Stimulated activated CD8-positive, alpha-beta memory T cell treated with anti-CD3 and anti-CD28 coated beads, Interleukin-15, amount 100 ng/mL, for 24 hours (primary cell): ENCODE measurements at regions not wholly inside any gene's neighbourhood (a gene's known extent, or its start where the extent isn't known, plus 50 kb on each side); places are given as distances from the start of the nearest gene placed in this dataset.

Experiments used
- DNase-seq: peaks from one replicate; pipeline ENCODE4 v3.0.0-alpha.2; 2020; ENCODE audit warnings: low read depth

DNA sequence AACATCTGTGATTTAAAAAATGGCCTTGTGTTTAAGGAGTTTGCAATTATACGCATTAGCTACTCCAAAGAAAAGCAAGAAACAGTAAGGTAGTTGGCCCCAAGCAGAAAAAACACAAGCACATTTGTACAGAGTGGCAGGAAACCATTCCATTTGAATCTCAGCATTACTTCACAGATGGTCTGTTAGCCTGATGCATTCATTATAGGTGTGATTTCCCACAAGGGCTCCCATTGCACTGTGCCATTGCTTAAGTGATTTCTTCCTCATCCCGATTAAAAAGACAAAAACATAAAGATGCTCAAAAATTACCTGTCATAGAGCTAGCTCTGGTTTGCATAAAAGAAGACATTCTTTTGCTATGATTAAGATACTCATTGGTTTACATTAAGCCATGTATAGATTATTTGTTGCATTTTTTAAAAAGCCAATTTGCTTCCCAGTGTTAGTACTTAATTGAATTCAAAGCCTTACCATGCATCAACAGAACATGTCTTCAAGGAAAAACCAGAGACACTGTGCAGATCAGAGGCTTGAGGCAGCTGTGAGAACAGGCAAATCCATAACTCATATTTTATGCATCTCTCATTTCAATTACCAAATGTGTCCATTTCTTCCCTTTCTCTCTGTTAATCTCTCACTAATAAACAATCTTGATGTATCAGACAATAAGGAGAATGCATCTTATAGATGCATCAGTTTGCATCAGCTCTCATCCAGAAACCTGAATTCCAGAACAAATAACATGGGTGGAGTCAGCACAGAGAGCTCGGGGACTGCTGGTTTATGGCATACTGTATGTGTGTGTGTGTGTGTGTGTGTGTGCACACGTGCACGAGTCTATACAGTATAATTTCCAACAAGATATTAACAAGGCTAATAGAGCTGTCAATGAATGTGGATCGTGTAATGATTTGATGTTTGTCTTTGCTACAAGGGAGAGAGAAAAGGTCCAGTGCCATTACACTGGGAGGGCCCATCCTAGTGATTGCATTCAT is 558.6 kb upstream of the HS6ST1 start:
- no peak for DNase-seq

DNA sequence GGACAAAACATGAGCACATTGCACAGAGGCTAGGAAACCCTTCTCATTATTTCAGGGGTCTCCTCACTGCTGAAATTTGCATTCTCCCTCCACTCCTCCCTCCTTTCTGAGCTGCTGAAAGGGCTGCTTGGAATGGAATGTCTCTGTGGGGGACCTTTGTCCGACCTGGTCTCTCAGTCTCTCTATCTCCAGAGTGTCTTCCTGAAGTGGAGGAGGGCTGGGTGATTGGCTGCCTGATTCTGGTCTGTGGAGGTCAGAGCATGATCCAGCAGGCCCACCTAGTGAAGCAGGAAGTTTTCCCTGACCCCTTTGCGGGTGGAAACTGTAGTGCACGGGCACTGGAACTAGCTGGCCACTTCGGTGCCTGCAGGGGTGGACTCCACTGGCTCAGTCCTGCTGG is 560.5 kb upstream of the HS6ST1 start:
- DNase-seq: no peak

- no peak for DNase-seq
These were observed 576.2 kb upstream of the HS6ST1 start for GRCh38 chr2:128894896-128895295.

- DNase-seq: no peak
These were observed 583.1 kb upstream of the HS6ST1 start for GRCh38 chr2:128901572-128902391.

GRCh38 chr2:128903637-128904036 is 585.0 kb upstream of the HS6ST1 start:
- DNase-seq: no peak

GRCh38 chr2:128911276-128911675 is 592.6 kb upstream of the HS6ST1 start:
- no peak for DNase-seq

DNA sequence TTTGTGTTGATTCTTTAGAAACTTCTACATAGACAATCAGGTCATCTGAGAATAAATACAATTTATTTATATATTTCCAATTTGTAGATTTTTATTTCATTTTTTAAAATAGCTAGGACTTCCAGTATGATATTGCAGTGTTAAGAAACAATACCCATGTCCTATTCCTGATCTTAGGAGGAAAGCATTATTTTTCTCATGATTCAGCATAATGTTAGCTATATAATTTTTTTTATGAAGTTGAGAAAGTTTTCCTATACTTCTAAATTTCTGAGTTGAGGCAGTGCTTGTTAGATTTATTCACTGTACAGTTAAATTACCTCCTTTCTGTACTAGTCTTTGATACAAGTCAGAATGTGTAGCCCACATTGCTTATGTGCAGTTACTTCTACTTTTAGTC is 595.7 kb upstream of the HS6ST1 start:
- DNase-seq: no peak

DNA sequence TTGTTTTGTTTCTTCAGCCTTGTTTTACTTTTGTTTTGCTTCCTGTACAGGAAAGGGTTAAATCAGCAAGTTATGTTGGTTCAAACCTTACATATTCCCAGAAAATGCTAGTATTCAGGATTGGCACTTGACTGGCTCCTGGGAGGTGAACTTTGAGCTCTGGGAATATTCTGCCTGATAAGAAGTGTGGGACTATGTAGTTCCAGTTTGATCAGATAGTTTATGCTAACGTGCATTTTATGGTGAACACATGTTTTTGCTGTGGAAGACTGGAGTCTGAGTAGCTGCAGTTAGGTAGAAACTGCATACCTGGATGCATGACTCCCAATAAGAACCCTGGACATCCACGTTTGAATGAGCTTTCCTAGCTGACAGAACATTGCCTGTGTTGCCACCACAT is 603.1 kb upstream of the HS6ST1 start:
- DNase-seq: no peak

DNA sequence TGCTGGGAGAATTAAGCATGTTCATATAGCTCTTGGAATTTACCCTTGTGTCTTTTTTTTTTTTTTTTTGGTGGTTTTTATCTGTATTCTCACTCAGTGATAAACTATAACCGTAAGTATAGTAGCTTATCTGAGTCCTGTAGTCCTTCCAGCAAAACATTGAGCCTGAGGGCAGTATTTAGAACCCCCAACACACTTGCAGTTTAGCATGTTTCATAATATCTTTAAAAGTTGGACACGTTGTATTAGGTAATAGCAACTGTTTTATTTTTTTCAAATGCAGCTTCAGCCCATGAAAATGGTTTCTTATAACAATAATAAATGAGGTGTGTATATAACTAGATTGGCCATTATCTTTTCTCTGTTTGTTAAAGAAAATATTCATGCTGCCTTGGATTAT is 603.5 kb upstream of the HS6ST1 start:
- no peak for DNase-seq

- no peak for DNase-seq
These were observed 607.0 kb upstream of the HS6ST1 start for GRCh38 chr2:128925631-128926030.

GRCh38 chr2:128930101-128930500 is 611.4 kb upstream of the HS6ST1 start:
- DNase-seq: no peak

DNA sequence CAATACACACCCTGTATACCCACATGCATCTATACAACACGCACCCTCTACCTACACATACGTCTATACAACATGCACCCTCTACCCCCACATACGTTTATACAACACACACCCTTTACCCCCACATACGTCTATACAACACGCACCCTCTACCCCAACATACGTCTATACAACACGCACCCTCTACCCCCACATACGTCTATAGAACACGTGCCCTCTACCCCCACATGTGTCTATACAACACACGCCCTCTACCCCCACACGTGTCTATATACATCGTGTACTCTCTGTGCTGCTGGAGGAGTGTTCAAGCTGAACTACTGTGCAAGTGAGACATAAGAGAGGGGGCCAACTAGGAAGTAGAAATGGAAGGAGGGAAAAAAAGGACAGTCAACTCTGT is 621.7 kb upstream of the HS6ST1 start:
- DNase-seq: no peak

GRCh38 chr2:128941751-128942150 is 623.1 kb upstream of the HS6ST1 start:
- DNase-seq: no peak

- no peak for DNase-seq
These were observed 630.7 kb upstream of the HS6ST1 start for GRCh38 chr2:128949360-128949759.

- DNase-seq: no peak
These were observed 632.1 kb upstream of the HS6ST1 start for GRCh38 chr2:128950758-128951157.

DNA sequence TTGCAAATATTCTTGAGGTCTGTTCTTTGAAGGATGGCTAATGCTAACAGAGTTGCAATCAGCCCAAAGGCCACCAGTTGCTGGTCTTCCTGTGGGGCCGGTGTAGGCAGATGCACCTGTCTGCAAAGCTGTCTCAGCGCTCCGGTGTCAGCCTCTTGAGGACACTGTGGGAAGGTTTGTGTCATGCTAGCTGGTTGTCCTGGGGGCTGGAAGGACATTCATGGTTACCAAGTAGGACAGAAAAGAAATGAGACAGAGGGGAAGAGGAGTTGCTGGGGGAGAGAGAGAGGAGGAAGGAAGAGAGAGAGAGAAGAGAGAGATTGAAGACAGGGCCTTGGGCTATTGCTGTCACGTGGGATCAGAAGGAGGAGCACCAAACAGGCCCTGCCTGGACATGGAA is 639.6 kb upstream of the HS6ST1 start:
- DNase-seq: no peak

GRCh38 chr2:128967646-128968045 is 649.0 kb upstream of the HS6ST1 start:
- DNase-seq: no peak

DNA sequence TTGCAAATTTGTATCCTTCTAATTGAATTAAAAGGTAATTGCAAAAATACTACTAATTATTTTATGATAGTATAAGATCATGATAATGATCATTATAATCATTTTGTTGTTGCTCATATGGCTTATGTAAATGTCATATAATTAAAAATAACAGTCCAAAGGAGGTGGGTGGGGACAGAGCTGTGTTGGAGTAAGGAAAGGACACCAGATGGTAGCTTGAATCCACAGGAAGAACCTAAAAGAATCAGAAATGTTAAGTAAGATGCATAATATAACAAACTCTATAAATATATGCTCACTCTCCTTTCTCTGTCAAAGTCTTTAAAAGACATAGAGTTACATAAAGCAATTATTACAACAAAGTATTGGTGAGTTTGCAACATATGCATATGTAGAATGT is 650.7 kb upstream of the HS6ST1 start:
- DNase-seq: no peak

DNA sequence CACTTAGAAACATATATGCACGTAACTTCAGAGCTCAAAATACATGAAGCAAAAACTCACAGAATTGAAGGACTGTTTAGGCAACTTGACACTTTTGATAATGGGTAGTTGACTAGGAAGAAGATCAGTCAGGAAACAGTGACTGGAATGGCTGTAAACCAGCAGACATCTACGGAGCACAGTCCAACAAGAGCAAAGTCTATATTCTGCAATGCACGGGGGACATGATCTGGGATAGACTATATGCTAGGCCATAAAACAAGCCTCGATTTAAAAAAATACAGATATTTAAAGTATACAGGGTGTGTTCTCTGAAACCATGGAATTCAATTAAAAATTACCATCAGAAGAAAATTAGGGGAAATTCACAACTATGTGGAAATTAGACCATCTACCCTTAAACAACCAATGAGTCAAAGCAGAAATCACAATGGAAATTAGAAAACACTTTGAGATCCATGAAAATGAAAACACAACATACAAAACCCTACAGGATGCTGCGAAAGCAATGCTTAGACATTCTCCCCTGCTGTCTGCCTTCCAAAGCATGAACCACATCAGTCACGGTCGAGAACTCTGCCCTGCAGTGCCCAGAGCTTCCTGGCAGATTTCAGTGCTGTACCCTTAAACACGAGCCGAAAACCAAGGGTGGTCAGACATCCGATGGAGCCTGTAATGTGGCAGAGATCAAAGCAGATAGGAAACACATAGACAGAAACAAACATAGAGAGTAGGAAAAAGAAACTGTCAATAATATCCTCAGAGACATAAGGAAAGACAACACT is 651.9 kb upstream of the HS6ST1 start:
- DNase-seq: no peak

GRCh38 chr2:128973566-128973965 is 654.9 kb upstream of the HS6ST1 start:
- DNase-seq: no peak

GRCh38 chr2:128978212-128978611 is 659.5 kb upstream of the HS6ST1 start:
- DNase-seq: no peak

GRCh38 chr2:128979182-128979581 is 660.5 kb upstream of the HS6ST1 start:
- DNase-seq: no peak
